ENCODE measurements at regions not wholly inside any gene's neighbourhood (a gene's known extent, or its start where the extent isn't known, plus 50 kb on each side); places are given as distances from the start of the nearest gene placed in this dataset.

- no peak for TF ChIP-seq CTCF (conservative IDR thresholded peaks at IDR 0.05; ENCODE audit: low read length)
These were observed 401.4 kb upstream of the MYT1L start for GRCh38 chr2:2732331-2733119.

GRCh38 chr2:2731816-2732284 lies 400.8 kb upstream of the MYT1L start:
- no peak for DNase-seq (ENCODE audit: low read depth)
- no peak overlapping the region for H3K4me3 ChIP-seq (ENCODE audit: low read length)
- no peak for TF ChIP-seq CTCF (conservative IDR thresholded peaks at IDR 0.05; ENCODE audit: low read length)

More at GRCh38 chr2:2732331-2733119, 401.4 kb upstream of the MYT1L start:
- no peak for DNase-seq (ENCODE audit: low read depth)
- H3K4me3 ChIP-seq (ENCODE audit: low read length), result no peak overlapping the region

- DNase-seq (ENCODE audit: low read depth), result no peak
- TF ChIP-seq CTCF (conservative IDR thresholded peaks at IDR 0.05; ENCODE audit: low read length), result no peak
- H3K4me3 ChIP-seq (ENCODE audit: low read length), result no peak overlapping the region
These were observed 400.2 kb upstream of the MYT1L start for GRCh38 chr2:2731101-2731815.

- no peak overlapping the region for H3K4me3 ChIP-seq (ENCODE audit: low read length)
- no peak for TF ChIP-seq CTCF (conservative IDR thresholded peaks at IDR 0.05; ENCODE audit: low read length)
- no peak for DNase-seq (ENCODE audit: low read depth)
These were observed 399.3 kb upstream of the MYT1L start for GRCh38 chr2:2730301-2730833.

GRCh38 chr2:2729246-2729645 lies 398.2 kb upstream of the MYT1L start:
- TF ChIP-seq CTCF (conservative IDR thresholded peaks at IDR 0.05; ENCODE audit: low read length), result no peak
- DNase-seq (ENCODE audit: low read depth), result no peak
- no peak overlapping the region for H3K4me3 ChIP-seq (ENCODE audit: low read length)

- H3K4me3 ChIP-seq (ENCODE audit: low read length), result no peak overlapping the region
- no peak for DNase-seq (ENCODE audit: low read depth)
- TF ChIP-seq CTCF (conservative IDR thresholded peaks at IDR 0.05; ENCODE audit: low read length), result no peak
These were observed 397.6 kb upstream of the MYT1L start for GRCh38 chr2:2728635-2729034.

All from AG10803 (cell line).